ENCODE measurements at regions not wholly inside any gene's neighbourhood (a gene's known extent, or its start where the extent isn't known, plus 50 kb on each side); places are given as distances from the start of the nearest gene placed in this dataset.
"Not testable (repeated sequence)": the region's sequence is repeated elsewhere in the genome, so short reads cannot be mapped to it uniquely, and the experiment has no call there.

- no peak for DNase-seq (ENCODE audit: extremely low spot score)
- H3K4me1 ChIP-seq, result no peaks in the 10 kb centered on the region
- H3K36me3 ChIP-seq, result no peaks in the 10 kb centered on the region
- intact Hi-C loops (cut with DNase I), result no loop called here
- TF ChIP-seq POLR2AphosphoS5 (IDR thresholded peaks at IDR 0.05) (no peak), EP300 (IDR thresholded peaks at IDR 0.05) (no peak), POLR2A (IDR thresholded peaks at IDR 0.05; ENCODE audit: low read depth) (no peak)
- TF ChIP-seq, protein P1, sequence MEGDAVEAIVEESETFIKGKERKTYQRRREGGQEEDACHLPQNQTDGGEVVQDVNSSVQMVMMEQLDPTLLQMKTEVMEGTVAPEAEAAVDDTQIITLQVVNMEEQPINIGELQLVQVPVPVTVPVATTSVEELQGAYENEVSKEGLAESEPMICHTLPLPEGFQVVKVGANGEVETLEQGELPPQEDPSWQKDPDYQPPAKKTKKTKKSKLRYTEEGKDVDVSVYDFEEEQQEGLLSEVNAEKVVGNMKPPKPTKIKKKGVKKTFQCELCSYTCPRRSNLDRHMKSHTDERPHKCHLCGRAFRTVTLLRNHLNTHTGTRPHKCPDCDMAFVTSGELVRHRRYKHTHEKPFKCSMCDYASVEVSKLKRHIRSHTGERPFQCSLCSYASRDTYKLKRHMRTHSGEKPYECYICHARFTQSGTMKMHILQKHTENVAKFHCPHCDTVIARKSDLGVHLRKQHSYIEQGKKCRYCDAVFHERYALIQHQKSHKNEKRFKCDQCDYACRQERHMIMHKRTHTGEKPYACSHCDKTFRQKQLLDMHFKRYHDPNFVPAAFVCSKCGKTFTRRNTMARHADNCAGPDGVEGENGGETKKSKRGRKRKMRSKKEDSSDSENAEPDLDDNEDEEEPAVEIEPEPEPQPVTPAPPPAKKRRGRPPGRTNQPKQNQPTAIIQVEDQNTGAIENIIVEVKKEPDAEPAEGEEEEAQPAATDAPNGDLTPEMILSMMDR (IDR thresholded peaks at IDR 0.05), result no peak
- H3K27me3 ChIP-seq, result no peaks in the 10 kb centered on the region
- 88% methylated on average over 2 of the region's 2 CpGs for WGBS
- H3K4me3 ChIP-seq, result no peak overlapping the region
- H3K27ac ChIP-seq (replicated peaks in 1 of 4), result no peak overlapping the region
- peaks cover 0 to 18% (median 8%) of the 10 kb centered on the region in 4 donors for H3K9me3 ChIP-seq
These were observed 395.6 kb upstream of the GRAMD2B start for GRCh38 chr5:126027652-126028051.

DNA sequence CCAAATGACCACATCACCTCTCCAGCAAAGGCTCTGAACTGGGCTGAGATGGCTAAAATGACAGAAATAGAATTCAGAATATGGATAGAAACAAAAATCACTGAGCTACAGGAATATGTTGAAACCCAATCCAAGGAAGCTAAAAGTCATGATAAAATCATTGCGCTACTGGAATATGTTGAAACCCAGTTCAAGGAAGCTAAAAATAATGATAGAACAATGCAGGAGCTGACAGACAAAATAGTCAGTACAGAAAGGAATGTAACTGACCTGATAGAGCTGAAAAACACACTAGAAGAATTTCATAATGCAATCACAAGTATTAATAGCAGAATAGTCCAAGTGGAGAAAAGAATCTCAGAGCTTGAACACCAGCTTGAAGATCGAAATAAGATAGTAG is 394.9 kb upstream of the GRAMD2B start:
- Histone ChIP-seq H3K27ac (replicated peaks in 1 of 4) (no peak overlapping the region), H3K9me3 (peaks cover 0 to 18% (median 8%) of the 10 kb centered on the region in 4 donors), H3K4me1 (no peaks in the 10 kb centered on the region), H3K4me3 (no peak overlapping the region), H3K27me3 (no peaks in the 10 kb centered on the region), H3K36me3 (no peaks in the 10 kb centered on the region)
- 98% methylated on average over 2 of the region's 2 CpGs for WGBS
- intact Hi-C loops (cut with DNase I), result no loop called here
- TF ChIP-seq POLR2AphosphoS5 (IDR thresholded peaks at IDR 0.05) (no peak), POLR2A (IDR thresholded peaks at IDR 0.05; ENCODE audit: low read depth) (no peak), EP300 (IDR thresholded peaks at IDR 0.05) (no peak)
- TF ChIP-seq, protein P1 (IDR thresholded peaks at IDR 0.05), result no peak
- no peak for DNase-seq (ENCODE audit: extremely low spot score)

- H3K27me3 ChIP-seq; DNase-seq (ENCODE audit: extremely low spot score); H3K4me1 ChIP-seq; H3K4me3 ChIP-seq; intact Hi-C loops (cut with DNase I); H3K36me3 ChIP-seq; H3K27ac ChIP-seq (replicated peaks in 1 of 4): not testable (repeated sequence)
- peaks cover 0 to 18% (median 8%) of the 10 kb centered on the region in 4 donors for H3K9me3 ChIP-seq
- WGBS, result 94% methylated on average over 1 of the region's 1 CpG
These were observed 393.9 kb upstream of the GRAMD2B start for GRCh38 chr5:126029282-126029681.

- no peaks in the 10 kb centered on the region for H3K27me3 ChIP-seq
- peaks cover 0 to 18% (median 8%) of the 10 kb centered on the region in 4 donors for H3K9me3 ChIP-seq
- TF ChIP-seq POLR2A (IDR thresholded peaks at IDR 0.05; ENCODE audit: low read depth) (no peak), POLR2AphosphoS5 (IDR thresholded peaks at IDR 0.05) (no peak), EP300 (IDR thresholded peaks at IDR 0.05) (no peak)
- TF ChIP-seq, protein P1 (IDR thresholded peaks at IDR 0.05), result no peak
- no peak overlapping the region for H3K27ac ChIP-seq (replicated peaks in 1 of 4)
- 60% methylated on average over 3 of the region's 3 CpGs for WGBS
- intact Hi-C loops (cut with DNase I), result no loop called here
- no peaks in the 10 kb centered on the region for H3K36me3 ChIP-seq
- H3K4me1 ChIP-seq, result no peaks in the 10 kb centered on the region
- no peak for DNase-seq (ENCODE audit: extremely low spot score)
- H3K4me3 ChIP-seq, result no peak overlapping the region
These were observed 392.5 kb upstream of the GRAMD2B start for GRCh38 chr5:126030698-126031097.

- Histone ChIP-seq H3K4me3 (no peak overlapping the region), H3K4me1 (no peaks in the 10 kb centered on the region), H3K27ac (replicated peaks in 1 of 4) (no peak overlapping the region), H3K9me3 (peaks cover 0 to 18% (median 8%) of the 10 kb centered on the region in 4 donors), H3K36me3 (no peaks in the 10 kb centered on the region), H3K27me3 (no peaks in the 10 kb centered on the region)
- DNase-seq (ENCODE audit: extremely low spot score), result no peak
- intact Hi-C loops (cut with DNase I), result no loop called here
- TF ChIP-seq EP300 (IDR thresholded peaks at IDR 0.05), result no peak
- TF ChIP-seq POLR2AphosphoS5 (IDR thresholded peaks at IDR 0.05), result no peak
- no peak for TF ChIP-seq POLR2A (IDR thresholded peaks at IDR 0.05; ENCODE audit: low read depth)
- TF ChIP-seq, protein P1 (IDR thresholded peaks at IDR 0.05), result no peak
- 71% methylated on average over 7 of the region's 7 CpGs for WGBS
These were observed 391.1 kb upstream of the GRAMD2B start for GRCh38 chr5:126031989-126032716.

Measured in esophagus muscularis mucosa (tissue), 4 donors.